ENCODE measurements at regions not wholly inside any gene's neighbourhood (a gene's known extent, or its start where the extent isn't known, plus 50 kb on each side); places are given as distances from the start of the nearest gene placed in this dataset.

DNA sequence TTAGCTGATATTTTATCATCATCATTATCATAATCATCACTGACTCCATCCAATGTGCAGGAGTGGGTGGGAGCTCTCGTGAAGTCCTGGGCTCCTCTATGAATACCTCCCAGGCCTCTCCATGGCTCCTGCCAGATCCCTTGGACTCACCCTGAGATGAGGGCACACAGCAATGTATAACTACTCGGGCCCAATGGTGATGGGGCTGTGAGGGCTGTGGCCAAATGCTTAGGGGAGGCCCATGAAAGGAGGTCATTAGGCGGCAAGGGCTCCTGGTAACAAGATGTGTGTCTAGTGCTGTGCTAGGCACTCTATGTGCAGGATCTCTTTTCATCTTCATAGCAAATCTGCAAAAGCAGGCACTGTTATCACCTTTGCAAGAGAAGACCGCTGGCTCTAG is 270.9 kb downstream of the GLRX3 start:
- no peak for DNase-seq

DNA sequence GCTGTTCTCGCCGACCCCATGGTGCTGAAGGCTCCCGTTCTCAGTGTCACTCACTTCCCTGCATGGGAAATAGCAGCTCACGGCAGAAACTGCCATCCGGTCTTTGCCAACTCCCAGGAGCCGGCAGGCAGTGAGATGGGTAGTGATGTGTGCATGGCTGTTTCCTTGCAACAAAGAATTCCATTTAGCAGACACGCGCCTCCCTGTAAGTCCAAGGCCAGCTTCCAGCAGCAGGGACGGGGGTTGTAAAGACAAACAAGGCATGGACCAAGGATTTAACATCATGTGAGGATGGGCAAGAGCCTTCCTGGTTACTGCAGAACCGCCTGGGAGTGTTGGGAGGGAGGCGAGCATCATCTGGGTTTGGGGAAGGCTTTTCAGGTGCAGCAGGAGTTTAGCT is 273.1 kb downstream of the GLRX3 start:
- DNase-seq: no peak

DNA sequence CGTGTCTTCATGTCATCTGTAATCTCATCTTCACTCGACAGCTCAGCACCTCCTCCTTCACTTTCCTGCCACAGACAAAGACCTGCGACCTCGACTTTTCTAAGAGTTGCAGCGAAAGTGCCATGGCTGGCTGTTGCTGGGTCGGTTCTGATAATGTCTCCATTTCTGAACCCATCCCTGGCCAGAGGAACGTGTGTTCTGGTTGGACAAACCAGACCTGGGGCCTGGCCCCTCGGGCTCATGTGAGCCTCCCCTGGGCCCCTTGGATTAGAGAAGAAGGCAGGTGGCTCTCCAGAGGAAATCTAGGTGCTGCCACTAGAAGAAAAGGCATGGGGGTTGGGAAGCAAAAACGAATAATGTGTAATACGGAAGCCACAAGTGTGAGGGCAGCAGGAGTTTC is 273.7 kb downstream of the GLRX3 start:
- DNase-seq: no peak

DNA sequence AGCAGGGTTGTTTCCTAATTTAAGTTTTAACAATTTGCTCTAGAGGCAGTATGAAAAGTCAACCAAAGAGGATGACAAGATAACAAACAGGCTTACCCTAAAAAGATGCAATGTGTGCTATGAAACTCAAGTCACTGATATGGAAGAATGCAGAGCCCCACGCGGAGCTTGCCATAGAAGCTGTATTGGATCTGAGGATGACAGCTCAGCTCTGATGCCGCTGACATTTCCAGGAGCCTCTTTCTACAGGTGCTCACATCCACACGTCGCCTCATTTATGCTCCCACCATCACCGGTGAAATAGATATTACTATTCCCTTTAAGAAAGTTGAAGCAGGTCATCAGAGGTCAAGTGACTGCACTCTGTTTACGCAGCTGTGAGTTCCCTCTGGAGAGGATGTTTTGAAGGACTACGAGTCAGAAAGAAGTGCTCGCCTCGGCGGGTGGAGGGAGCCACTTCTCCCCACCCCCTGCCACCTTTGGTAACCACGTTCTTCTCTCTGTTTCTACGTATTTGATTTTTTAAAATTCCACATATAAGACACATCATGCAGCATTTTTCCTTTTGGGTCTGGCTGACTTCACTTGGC is 275.4 kb downstream of the GLRX3 start:
- peak; percentile 6 to 87 (median 54) for DNase-seq

DNA sequence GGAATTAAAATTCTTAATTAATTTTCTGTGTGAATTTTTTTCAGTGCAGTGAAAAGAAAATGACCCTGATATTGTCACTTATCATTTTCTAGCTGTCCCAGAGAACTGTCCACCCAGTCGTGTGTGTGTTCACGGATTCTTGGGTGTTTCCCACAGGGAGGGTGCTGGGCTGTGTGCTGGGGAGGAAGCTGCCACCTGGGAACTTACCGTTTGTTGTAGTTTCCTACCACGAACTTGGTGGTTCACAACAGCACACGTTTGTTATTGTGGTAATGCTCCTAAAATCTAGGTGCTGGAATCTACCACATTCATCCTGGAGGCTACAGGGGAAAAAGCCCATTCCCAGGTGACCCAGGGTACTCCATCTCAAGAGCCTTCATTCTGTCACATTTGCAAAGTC is 276.1 kb downstream of the GLRX3 start:
- DNase-seq: no peak

DNA sequence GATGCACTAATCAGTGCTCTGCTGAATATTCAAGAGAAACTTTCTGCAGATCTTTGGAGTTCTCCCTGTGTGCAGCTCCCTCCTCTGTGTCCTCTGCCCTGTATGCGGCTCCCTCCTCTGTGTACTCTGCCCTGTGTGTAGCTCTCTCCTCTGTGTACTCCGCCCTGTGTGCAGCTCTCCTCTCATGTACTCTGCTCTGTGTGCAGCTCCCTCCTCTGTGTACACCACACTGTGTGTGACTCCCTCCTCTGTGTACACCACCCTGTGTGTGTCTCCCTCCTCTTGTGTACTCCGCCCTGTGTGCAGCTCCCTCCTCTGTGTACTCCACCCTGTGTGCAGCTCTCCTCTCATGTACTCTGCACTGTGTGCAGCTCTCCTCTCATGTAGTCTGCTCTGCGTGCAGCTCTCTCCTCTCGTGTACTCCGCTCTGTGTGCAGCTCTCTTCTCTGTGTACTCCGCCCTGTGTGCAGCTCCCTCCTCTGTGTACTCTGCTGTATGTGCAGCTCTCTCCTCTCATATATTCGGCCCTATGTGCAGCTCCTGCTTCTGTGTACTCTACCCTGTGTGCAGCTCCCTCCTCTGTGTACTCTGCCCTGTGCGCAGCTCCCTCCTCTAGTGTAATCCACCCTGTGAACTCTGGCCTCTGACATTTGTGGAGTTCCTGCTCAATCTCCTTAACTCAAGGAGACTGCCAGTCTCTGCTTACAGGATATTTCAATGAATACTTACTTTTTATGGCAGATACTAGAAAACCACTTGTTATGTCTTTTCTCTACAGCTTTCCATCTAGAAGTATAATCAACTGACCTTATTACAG is 280.4 kb downstream of the GLRX3 start:
- DNase-seq: no peak

DNA sequence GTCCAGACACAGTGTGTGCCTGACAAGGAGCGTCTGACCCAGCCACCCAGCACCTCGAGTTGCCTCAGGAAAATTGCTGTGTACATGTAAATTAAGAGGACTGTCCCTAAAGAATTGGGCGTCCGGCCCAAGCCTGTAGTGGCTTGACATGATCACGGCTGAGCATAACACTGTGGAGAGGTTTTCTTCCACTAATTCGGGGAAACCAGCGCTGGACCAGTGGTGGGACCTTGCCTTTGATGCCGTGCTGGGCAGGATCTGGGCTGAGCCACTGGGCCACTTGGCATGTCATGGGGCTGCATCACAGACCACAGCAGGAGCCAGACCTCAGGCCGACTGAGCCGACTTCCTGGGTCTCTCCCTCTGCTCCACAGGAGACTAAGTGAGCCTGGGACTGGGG is 282.5 kb downstream of the GLRX3 start:
- no peak for DNase-seq

DNA sequence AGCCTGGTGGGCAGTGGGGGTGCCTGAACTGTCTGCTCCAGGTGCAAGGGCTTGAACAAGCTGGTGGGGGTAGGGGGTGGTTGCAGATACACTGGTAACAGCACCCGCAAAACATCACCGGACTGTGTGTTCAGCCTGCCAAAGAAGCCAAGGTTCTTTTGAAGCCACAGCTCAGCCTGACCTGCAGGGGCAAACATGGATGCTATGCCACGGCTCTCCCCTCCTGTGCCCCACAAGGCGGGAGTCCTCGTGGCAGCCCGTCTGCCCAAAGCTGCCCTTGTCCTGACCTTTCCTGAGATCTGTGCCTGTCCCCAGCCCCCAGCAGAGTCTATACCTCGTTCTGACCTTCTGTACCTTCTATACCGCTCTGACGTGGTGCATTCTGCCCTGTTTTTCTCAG is 285.7 kb downstream of the GLRX3 start:
- no peak for DNase-seq

DNA sequence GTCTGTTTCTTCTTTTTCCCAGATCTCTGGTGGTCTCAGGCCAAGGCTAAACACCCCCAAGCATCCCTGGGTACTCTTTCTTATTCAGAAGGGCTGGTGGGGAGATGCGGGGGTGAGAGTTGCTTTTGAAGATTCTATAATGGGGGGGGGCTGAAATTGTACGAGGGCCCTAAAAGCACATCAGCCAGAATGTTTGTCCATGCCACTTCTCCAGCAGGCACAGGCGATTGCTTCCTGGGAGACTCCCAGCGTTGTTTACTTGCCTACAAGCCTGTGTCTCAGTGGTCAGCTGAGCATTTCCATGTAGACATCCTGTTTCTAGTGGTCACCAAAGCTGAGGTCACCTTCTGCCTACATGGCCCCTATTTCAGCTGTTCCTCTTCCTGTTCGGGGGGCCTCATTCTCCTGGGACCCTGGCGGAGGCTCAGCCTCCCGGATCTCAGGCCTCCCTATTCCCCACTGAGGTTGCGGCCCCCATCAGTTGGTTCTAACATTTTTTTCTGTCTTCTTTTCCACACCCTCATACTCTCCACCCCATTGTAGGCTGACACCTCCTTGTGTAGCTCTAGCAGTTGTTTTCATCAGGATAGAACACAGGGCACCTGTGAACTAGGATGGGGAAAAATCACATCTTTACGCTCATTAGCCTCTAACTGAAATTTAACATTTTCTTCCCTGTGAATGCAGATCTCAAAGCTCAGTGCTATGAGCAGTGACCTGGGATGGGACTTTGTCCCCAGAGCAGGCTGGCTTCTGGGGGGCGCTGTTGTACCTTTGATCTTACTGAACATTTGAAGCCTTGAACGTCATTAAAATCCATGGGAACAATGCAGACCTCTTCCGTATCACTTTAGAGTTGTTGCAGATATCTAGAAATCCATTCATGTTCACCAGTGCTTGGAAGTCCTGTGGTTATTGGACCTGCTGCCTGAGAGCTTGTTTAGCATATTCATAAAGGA is 286.5 kb downstream of the GLRX3 start:
- no peak for DNase-seq

DNA sequence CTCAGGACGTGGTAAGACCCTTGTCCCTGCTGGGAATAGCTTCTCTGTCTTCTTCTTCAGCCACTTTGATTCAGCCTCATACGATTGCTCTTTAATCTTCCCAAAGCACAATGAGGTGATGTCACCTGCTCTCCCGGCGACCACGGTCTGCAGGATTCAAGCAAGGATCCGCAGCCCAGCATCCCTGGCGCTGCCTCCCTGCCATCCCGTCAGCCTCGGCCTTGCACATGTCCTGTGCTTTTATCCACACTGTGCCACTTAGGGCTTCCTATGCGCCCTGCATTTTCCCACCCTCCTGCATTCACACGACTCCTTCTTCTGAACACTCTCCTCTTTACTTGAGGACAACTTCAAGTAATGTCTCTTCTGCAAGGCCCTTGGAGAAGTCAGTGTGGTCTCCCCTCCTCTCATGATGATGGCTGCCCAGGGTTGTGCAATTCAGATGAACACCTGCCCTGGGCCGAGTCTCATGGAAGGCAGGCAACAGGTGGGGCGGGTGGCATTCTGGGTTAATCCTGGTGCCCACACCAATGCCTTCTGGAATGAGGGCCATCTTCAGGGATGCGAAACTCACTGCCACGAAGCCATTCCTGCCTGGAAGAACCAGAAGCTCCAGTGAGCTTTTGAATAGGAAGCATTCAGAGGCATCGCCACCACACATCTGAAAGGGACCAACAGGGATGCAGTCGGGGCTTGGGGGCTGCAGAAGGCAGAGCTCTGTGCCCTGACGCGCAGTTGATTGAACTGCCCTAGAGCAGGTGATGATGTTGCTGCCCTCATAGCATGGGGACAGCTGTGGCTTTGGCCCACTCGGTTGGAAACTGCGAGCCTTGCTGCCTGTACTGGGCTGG is 287.5 kb downstream of the GLRX3 start:
- no peak for DNase-seq

DNA sequence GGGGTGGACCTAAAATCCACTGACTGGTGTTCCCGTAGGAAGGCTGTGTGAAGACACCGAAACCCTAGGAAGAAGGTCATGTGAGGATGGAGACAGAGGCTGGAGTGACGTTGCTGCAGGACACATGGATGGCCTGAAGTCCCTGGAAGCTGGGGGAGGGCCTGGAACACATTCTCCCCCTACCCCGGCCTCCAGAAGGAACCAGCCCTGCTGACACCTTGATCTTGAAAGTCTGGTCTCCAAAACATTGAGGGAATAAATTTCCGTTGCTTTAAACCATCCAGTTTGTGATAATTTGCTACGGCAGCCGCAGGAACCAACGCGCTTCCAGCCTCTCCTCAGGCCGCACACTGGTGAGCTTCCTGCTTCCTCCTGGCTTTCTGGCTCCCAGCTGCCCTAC is 288.2 kb downstream of the GLRX3 start:
- no peak for DNase-seq

DNA sequence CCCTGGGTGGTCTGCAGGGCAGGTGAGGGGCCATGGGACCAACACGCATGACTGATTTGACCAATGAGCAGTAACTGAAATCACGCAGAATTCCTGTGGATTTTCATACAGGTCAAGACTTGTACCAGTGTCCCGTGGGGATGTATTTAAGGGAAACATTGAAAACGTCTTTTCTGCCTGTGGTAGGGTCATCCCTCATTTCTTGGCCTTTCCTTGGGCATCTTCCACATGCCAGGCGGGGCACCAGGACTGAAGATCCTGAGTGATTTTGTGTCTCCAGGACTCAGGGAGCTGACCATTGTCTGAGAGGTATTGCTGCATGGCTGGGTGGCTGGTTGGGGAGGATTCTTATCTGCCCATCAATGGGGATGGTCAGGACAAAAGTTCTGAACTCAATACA is 289.0 kb downstream of the GLRX3 start:
- DNase-seq: no peak

DNA sequence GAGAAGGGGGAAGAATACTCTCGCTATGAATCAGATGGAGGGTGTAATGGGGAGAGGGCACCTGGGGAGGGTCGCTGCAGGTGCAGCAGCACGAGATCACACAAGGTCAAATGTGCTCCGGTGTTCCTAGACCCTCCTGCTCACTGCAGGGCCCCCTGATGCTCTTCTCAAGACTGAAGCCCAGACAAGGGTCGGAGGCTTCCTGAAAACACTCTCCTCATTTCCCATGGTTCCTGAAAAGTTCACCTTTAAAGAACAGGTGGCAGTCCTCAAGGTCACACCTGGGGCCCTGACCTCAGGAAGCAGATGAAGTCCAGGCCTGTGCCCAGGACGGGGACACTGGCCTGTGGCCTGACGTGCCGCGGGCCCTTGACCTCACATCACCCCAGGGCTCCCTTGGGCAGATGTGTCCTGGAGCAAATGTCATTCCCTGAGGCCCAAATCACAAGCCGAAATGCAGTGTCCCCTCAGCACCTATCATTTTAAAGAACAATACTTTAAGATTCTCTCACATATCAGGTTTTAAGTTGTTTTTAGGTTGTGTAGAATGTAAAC is 289.8 kb downstream of the GLRX3 start:
- no peak for DNase-seq

DNA sequence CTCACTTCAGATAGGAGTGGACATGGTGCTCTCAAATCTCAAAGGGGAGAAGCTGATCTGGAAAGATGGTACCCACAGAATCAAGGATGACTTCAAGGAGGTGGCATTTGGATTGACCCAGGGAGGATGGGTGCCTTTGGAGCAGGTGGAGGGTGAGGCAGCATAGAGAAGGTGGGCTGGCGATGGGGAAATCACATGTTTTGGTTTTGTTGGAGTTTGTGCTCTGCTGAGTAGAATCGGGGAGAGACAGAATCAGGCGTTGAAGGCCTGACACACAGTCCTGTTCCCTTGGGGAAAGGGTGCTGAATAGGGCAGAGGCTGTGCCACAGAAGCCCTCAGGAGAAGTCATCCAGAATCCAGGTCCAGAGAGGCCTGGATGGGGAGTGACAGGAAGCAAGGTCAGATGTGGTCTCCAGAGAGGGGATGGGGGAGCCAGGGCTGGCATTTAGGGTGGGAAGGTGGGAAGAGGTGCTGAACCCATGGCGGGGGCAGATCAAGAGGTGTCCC is 291.1 kb downstream of the GLRX3 start:
- no peak for DNase-seq

DNA sequence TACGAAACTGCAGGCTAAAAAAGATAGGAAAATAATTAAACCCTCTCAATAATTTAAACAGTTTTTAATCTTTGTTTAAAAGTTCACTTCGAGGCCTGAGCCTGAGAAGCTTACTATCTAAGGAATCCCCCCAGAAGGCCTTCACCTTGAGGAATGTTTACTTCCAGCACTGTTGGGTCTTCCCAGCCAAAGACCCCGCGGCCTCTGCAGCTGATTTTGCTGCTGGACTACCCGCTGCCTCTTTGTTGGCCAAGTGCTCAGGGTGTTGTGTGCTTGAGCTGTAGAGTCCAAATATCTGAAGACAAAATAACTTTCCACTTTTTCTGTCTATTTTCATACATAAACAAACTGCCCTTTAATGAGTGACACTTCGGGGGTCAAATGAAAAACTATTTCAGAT is 292.7 kb downstream of the GLRX3 start:
- no peak for DNase-seq

DNA sequence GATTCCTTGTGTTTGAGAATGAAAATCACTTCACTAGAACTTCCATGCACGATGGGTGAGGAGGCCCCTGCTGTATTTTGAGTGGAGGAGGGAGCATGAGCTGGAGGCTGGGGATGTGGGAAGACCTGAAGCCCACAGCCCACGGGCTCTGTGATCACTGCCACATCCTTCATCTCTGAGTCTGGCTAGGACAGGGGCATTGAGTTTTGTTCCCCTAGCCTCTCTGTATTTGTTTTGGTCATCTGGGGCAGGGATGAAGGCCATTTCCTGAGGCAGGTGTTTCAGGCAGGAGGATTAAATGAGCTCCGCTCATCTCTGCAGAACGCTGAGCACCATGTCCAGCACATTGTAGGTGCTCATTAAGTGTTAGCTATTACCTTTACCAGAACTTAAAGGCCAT is 293.6 kb downstream of the GLRX3 start:
- DNase-seq: no peak

DNA sequence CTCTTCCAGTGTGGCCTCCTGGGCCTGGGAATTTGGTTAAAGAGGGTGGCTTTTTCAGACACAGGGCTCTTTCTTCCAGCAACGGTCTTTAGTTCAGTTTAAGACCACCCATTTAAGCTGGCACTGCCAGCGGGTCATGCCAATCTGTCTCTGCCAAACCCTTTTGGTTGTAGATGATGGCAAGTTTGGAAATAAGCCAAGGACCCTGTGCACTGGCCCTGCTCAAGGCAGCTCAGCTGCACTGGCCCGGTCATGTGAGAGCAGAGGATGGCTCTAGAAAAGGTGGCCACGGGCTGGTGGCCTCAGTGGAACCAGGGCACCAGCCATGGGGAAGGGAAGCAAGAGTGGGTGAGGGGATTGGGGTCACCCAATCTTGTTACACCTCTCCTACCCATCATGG is 294.1 kb downstream of the GLRX3 start:
- no peak for DNase-seq

DNA sequence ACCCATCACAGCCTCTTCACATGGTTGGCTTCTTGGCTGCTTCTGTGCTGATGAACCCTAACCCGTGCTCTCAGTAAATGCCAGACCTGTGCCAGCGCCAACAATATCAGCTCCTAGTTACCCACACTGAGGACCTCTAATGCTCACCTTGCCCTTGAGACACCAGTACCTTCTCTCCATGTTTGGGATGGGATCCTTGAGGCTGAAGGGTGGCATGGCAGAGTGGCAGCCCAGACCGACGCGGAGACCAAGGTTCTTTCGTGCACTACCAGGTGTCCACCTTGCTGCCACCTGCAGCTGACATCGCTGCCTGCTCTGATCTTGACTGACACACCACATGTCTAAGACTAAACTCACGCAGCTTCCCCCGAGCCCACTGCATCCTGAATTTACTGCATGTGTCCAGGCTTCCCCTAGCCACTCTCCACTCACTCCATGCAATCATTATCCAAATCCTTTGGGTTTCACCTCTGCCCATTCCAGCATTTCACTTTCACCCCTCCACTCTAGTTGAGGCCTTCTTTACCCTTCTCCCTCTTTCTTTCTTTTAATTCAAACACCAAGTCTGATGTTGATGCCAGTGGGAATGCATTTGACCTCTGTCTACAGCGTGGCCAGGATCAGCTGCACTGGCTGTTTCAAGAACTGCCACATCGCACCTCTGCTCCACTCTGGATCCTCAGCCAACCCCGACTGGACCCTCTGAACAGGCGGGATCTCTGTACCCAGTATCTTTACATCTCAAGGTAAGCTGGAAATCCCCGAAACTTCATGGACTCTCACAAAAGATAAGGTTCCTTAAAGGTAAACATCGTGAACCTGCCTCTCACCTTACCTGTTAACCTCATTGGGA is 294.9 kb downstream of the GLRX3 start:
- no peak for DNase-seq

DNA sequence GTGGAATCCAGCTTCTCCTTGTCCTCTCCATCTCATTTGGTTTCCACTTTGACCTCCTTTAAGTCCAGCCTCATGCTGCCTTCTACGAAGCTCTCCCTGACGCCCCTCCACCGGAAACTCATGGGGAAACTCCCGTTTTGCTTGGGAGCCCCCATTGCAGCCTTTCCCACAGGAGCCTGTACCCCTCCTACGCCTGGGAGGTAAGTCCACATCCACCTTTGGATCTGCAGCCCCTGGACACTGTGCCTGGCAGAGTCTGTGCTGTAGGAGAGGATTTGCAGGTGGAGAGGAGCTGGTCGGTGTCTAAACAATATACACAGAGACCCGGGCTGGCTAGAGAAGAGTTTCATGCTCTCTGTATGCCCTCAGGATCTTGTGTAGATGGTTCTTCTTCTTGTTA is 296.1 kb downstream of the GLRX3 start:
- DNase-seq: no peak

DNA sequence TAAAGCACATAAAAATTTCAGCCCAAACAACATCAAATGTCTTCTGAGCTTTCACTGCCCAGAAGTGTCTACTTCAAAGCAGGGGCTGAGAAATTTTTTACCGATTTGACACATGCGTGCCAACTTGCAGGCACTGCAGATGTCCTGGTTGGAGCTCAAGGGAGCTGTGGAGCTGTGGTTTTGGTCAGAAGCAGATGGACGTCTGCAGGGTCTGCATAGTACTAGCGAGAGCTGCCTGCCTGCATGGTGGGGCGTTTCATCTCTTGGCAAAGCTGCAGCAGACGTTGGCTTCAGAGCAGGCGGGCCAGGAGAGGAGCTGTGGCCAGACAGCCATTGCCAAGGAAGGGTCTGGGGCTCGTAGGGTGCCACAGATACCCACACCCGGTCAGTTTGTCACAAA is 296.7 kb downstream of the GLRX3 start:
- DNase-seq: no peak

Data from NCI-H1417 (cell line).